SK-N-SH treated with all-trans-retinoic acid at 6 μM for 48 hours (cell line): ENCODE measurements at regions not wholly inside any gene's neighbourhood (a gene's known extent, or its start where the extent isn't known, plus 50 kb on each side); places are given as distances from the start of the nearest gene placed in this dataset.

ENCODE experiments used
- BACH2 ChIP-seq: fragments of 250-450 bp; sonication (Bioruptor Pico); IDR thresholded peaks from 2 replicates; pipeline ENCODE4 v1.9.0; 2021; ENCODE audit warnings: mild to moderate bottlenecking, borderline replicate concordance
- ZC3H10 ChIP-seq: fragments of 250-450 bp; sonication (Bioruptor Pico); IDR thresholded peaks from 2 replicates; pipeline ENCODE4 v1.5.1; 2021; ENCODE audit warnings: mild to moderate bottlenecking, moderate library complexity
- ZFP30 ChIP-seq: fragments of 450-650 bp; formaldehyde crosslinking; IDR thresholded peaks from 2 replicates; pipeline ENCODE4 v1.5.0; 2022; ENCODE audit warnings: mild to moderate bottlenecking, moderate library complexity
- ZNF565 ChIP-seq: fragments of 450-650 bp; formaldehyde crosslinking; conservative IDR thresholded peaks from 2 replicates; pipeline ENCODE4 v1.5.0; 2020; ENCODE audit warnings: low read depth, mild to moderate bottlenecking, moderate library complexity
- TF ChIP-seq, protein P1 (sequence below): fragments of 250-450 bp; sonication (Bioruptor Pico); IDR thresholded peaks from 2 replicates; pipeline ENCODE4 v1.5.1; 2021; ENCODE audit warnings: mild to moderate bottlenecking, moderate library complexity
- TF ChIP-seq, protein P2 (sequence below): fragments of 250-450 bp; sonication (Bioruptor Pico); IDR thresholded peaks from 2 replicates; pipeline ENCODE4 v1.5.0; 2020; ENCODE audit warnings: mild to moderate bottlenecking, moderate library complexity

DNA sequence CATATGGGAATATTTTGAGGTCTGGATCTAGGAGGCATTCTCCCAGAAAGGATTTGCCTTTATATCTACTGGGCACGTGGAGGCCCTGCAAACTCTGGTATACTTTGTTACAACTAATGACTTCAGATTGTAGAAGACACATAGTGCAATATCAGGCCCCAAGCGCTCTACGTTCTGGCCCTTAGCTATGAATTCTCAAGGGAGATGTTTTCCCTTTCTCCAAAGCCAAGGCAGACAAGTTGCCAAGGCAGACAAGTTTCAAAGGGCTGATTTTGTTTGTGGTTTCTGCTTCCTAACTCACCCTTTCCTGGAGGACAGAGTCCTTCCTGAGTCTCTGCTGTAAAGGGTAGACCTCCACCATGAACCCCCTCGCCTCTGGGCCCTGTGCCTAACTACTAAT lies 99.4 kb upstream of the CTTNBP2 start:
- TF ChIP-seq, protein P1, sequence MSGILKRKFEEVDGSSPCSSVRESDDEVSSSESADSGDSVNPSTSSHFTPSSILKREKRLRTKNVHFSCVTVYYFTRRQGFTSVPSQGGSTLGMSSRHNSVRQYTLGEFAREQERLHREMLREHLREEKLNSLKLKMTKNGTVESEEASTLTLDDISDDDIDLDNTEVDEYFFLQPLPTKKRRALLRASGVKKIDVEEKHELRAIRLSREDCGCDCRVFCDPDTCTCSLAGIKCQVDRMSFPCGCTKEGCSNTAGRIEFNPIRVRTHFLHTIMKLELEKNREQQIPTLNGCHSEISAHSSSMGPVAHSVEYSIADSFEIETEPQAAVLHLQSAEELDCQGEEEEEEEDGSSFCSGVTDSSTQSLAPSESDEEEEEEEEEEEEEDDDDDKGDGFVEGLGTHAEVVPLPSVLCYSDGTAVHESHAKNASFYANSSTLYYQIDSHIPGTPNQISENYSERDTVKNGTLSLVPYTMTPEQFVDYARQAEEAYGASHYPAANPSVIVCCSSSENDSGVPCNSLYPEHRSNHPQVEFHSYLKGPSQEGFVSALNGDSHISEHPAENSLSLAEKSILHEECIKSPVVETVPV (CRISPR knock-in tag) = no peak
- TF ChIP-seq ZFP30 (no peak), ZNF565 (CRISPR knock-in tag) (no peak), BACH2 (CRISPR knock-in tag) (no peak), ZC3H10 (CRISPR knock-in tag) (no peak)
- TF ChIP-seq, protein P2, sequence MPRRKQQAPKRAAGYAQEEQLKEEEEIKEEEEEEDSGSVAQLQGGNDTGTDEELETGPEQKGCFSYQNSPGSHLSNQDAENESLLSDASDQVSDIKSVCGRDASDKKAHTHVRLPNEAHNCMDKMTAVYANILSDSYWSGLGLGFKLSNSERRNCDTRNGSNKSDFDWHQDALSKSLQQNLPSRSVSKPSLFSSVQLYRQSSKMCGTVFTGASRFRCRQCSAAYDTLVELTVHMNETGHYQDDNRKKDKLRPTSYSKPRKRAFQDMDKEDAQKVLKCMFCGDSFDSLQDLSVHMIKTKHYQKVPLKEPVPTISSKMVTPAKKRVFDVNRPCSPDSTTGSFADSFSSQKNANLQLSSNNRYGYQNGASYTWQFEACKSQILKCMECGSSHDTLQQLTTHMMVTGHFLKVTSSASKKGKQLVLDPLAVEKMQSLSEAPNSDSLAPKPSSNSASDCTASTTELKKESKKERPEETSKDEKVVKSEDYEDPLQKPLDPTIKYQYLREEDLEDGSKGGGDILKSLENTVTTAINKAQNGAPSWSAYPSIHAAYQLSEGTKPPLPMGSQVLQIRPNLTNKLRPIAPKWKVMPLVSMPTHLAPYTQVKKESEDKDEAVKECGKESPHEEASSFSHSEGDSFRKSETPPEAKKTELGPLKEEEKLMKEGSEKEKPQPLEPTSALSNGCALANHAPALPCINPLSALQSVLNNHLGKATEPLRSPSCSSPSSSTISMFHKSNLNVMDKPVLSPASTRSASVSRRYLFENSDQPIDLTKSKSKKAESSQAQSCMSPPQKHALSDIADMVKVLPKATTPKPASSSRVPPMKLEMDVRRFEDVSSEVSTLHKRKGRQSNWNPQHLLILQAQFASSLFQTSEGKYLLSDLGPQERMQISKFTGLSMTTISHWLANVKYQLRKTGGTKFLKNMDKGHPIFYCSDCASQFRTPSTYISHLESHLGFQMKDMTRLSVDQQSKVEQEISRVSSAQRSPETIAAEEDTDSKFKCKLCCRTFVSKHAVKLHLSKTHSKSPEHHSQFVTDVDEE (CRISPR knock-in tag) = no peak
